PC-9 (cell line): ENCODE measurements at regions not wholly inside any gene's neighbourhood (a gene's known extent, or its start where the extent isn't known, plus 50 kb on each side); places are given as distances from the start of the nearest gene placed in this dataset.

Experiments used
- BruUV-seq: library from RNA; stranded (reverse); fragments of 400-500 nt; replicated peaks from 2 replicates; lab custom pipeline; 2021; lab: Mats Ljungman, UMichigan
- CTCF ChIA-PET: fragments of 300-600 bp; sonication (Branson Sonifier 250); formaldehyde crosslinking; loops from one replicate; lab custom pipeline; 2022; ENCODE audit warnings: antibody characterized with exemption; lab: Charles Lee
- POLR2A ChIA-PET: fragments of 300-600 bp; sonication (Branson Sonifier 250); formaldehyde crosslinking; loops from one replicate; lab custom pipeline; 2022; ENCODE audit warnings: antibody characterized with exemption; ENCODE audit not compliant: unreplicated experiment; lab: Charles Lee
- DNase-seq, 2 experiments: peaks; one replicate each; pipeline versions ENCODE4 v3.0.0 to v3.0.0-alpha.2; 2015 to 2022; ENCODE audit warnings: mixed read lengths in 1 of 2
- H2AFZ ChIP-seq: fragments of 200-600 bp; sonication (generic); 2 replicates; pipeline ENCODE4 v1.8.1; 2017; ENCODE audit warnings: antibody characterized with exemption
- H3F3A ChIP-seq: fragments of 200-600 bp; sonication (generic); 2 replicates; pipeline ENCODE4 v1.8.1; 2017; ENCODE audit warnings: antibody characterized with exemption, mild to moderate bottlenecking, low read depth; ENCODE audit not compliant: insufficient read depth
- H3K27ac ChIP-seq: fragments of 200-600 bp; sonication (generic); 2 replicates; pipeline ENCODE4 v1.6.1; 2016; ENCODE audit warnings: mixed run types
- H3K27me3 ChIP-seq: fragments of 200-600 bp; sonication (generic); 2 replicates; pipeline ENCODE4 v1.6.1; 2016; ENCODE audit warnings: low read depth, mixed run types; ENCODE audit not compliant: insufficient read depth
- H3K36me3 ChIP-seq: fragments of 200-600 bp; sonication (generic); 2 replicates; pipeline ENCODE4 v1.6.1; 2016; ENCODE audit warnings: low read depth, mixed run types
- H3K4me1 ChIP-seq: fragments of 200-600 bp; sonication (generic); replicated peaks from 2 replicates; pipeline ENCODE4 v1.6.1; 2016; ENCODE audit warnings: mixed run types; ENCODE audit not compliant: insufficient read depth
- H3K4me2 ChIP-seq: fragments of 200-600 bp; sonication (generic); 2 replicates; pipeline ENCODE4 v1.6.1; 2017; ENCODE audit warnings: mixed run types
- H3K4me3 ChIP-seq: fragments of 200-600 bp; sonication (generic); 2 replicates; pipeline ENCODE4 v1.6.1; 2016; ENCODE audit warnings: mixed run types
- H3K79me2 ChIP-seq: fragments of 200-600 bp; sonication (generic); 2 replicates; pipeline ENCODE4 v1.6.1; 2017; ENCODE audit warnings: low read depth, mixed run types
- H3K9me2 ChIP-seq: fragments of 200-600 bp; sonication (generic); 2 replicates; pipeline ENCODE4 v1.8.1; 2017; ENCODE audit warnings: mild to moderate bottlenecking; ENCODE audit not compliant: insufficient read depth
- H3K9me3 ChIP-seq: fragments of 200-600 bp; sonication (generic); 2 replicates; pipeline ENCODE4 v1.8.1; 2016; ENCODE audit warnings: low read depth; ENCODE audit not compliant: insufficient read depth
- H4K20me1 ChIP-seq: fragments of 200-600 bp; sonication (generic); 2 replicates; pipeline ENCODE4 v1.8.1; 2017; ENCODE audit not compliant: insufficient read depth
- EZH2 ChIP-seq: fragments of 200-600 bp; sonication (generic); IDR thresholded peaks from 2 replicates; pipeline ENCODE4 v1.8.0; 2017; ENCODE audit warnings: antibody characterized with exemption, low read depth
- intact Hi-C: fragments of 100-400 bp; cut with micrococcal nuclease; formaldehyde crosslinking; loops from one replicate; pipeline ENCODE4 v1.10.0; 2022; ENCODE audit not compliant: unreplicated experiment
- TF ChIP-seq, protein P1 (sequence below): fragments of 200-600 bp; sonication (generic); conservative IDR thresholded peaks from 2 replicates; pipeline ENCODE4 v1.6.1; 2017; ENCODE audit warnings: mixed run types, antibody characterized with exemption, mild to moderate bottlenecking, moderate library complexity

DNA sequence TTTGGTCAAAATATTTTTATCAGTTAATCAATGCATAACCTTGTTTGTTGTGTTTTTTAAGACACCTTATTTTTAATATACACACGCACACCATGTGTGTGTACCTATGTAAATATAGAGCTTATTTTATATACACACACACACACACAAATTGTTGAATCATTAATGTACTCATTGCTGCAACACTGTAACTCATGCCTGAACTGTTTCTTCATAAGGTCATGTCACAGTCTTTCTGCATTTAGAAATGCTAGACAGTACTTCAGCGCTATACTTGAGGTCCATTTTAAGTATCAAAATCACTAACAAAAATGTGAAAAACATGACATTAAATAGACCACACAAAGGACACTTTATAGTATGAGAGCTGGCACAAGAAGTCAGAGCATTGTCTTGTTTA is 589.4 kb downstream of the SI start:
- H3K79me2 ChIP-seq, result no peaks in the 10 kb centered on the region
- no peaks in the 10 kb centered on the region for H3K9me3 ChIP-seq
- H3K36me3 ChIP-seq, result no peaks in the 10 kb centered on the region
- no peaks in the 10 kb centered on the region for H3F3A ChIP-seq
- no peak overlapping the region for H2AFZ ChIP-seq
- ChIA-PET POLR2A (no interaction called here), CTCF (no interaction called here)
- TF ChIP-seq, protein P1, sequence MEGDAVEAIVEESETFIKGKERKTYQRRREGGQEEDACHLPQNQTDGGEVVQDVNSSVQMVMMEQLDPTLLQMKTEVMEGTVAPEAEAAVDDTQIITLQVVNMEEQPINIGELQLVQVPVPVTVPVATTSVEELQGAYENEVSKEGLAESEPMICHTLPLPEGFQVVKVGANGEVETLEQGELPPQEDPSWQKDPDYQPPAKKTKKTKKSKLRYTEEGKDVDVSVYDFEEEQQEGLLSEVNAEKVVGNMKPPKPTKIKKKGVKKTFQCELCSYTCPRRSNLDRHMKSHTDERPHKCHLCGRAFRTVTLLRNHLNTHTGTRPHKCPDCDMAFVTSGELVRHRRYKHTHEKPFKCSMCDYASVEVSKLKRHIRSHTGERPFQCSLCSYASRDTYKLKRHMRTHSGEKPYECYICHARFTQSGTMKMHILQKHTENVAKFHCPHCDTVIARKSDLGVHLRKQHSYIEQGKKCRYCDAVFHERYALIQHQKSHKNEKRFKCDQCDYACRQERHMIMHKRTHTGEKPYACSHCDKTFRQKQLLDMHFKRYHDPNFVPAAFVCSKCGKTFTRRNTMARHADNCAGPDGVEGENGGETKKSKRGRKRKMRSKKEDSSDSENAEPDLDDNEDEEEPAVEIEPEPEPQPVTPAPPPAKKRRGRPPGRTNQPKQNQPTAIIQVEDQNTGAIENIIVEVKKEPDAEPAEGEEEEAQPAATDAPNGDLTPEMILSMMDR, result no peak
- no peak for TF ChIP-seq EZH2
- H3K27ac ChIP-seq, result no peak overlapping the region
- H3K4me3 ChIP-seq, result no peak overlapping the region
- H3K9me2 ChIP-seq, result 0 out of 2 replicates have a peak, but pooled peaks cover 3% of the 10 kb centered on the region
- H4K20me1 ChIP-seq, result no peaks in the 10 kb centered on the region
- BruUV-seq, result no TSS peak
- H3K4me2 ChIP-seq, result no peak overlapping the region
- no peaks in the 10 kb centered on the region for H3K27me3 ChIP-seq
- intact Hi-C loops, result no loop called here
- DNase-seq, result no peak
- no peaks in the 10 kb centered on the region for H3K4me1 ChIP-seq

DNA sequence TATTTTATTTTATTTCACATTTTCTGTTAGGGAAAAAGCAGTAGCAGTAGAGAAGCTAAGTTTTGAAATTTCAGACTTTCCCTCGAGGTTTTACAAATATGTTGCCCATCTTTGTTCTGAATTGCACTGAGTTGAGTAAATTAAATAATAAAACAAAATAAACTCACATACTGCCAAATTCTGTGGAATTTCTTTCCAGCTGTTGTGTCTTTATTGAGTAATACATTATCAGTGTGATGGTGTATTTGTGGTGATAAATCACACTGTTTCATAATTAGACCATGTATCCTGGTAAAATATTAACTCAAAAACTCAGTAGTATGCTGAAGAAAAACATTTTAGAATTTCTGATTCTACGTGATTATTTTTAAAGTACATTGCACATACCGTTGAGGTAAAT is 592.1 kb downstream of the SI start:
- no peaks in the 10 kb centered on the region for H3F3A ChIP-seq

DNA sequence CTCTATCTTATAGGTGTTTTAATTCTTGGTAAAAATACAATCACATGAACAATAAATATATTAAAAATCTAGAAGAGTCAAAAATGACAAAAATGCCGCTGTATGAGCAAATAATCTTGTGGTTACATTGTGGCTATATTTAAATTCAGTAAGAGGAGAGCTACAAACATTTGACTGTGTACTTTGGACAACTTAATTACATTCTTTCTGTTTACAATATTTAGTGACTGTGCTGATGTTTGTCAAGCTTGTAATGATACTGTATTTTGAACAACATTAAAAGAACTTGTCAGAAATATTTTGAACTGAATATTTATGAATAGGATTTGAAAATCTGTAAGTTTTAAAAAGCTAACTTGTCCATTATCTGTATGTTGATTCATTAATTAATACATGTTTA is 598.3 kb downstream of the SI start:
- no peaks in the 10 kb centered on the region for H3K27me3 ChIP-seq
- H4K20me1 ChIP-seq, result no peaks in the 10 kb centered on the region
- no peaks in the 10 kb centered on the region for H3K36me3 ChIP-seq
- no peak for DNase-seq
- H3K27ac ChIP-seq, result no peak overlapping the region
- BruUV-seq, result no TSS peak
- intact Hi-C loops, result no loop called here
- no peaks in the 10 kb centered on the region for H3F3A ChIP-seq
- ChIA-PET CTCF (no interaction called here), POLR2A (no interaction called here)
- TF ChIP-seq, protein P1, result no peak
- TF ChIP-seq EZH2, result no peak
- no peaks in the 10 kb centered on the region for H3K9me3 ChIP-seq
- H3K4me1 ChIP-seq, result no peaks in the 10 kb centered on the region
- no peak overlapping the region for H3K4me3 ChIP-seq
- H3K4me2 ChIP-seq, result no peak overlapping the region
- H3K79me2 ChIP-seq, result no peaks in the 10 kb centered on the region
- H2AFZ ChIP-seq, result no peak overlapping the region
- H3K9me2 ChIP-seq, result no peaks in the 10 kb centered on the region

More for the DNA sequence above, 592.1 kb downstream of the SI start:
- no TSS peak for BruUV-seq
- no peak for DNase-seq
- ChIA-PET CTCF (no interaction called here), POLR2A (no interaction called here)
- Histone ChIP-seq H3K79me2 (no peaks in the 10 kb centered on the region), H3K9me3 (no peaks in the 10 kb centered on the region), H3K27ac (no peak overlapping the region), H3K4me3 (no peak overlapping the region), H2AFZ (no peak overlapping the region), H4K20me1 (no peaks in the 10 kb centered on the region), H3K4me1 (no peaks in the 10 kb centered on the region), H3K9me2 (no peaks in the 10 kb centered on the region), H3K27me3 (no peaks in the 10 kb centered on the region), H3K4me2 (no peak overlapping the region), H3K36me3 (no peaks in the 10 kb centered on the region)
- TF ChIP-seq, protein P1, result no peak
- TF ChIP-seq EZH2, result no peak
- intact Hi-C loops, result no loop called here
